Kidney (tissue), 13 donors: ENCODE measurements at regions not wholly inside any gene's neighbourhood (a gene's known extent, or its start where the extent isn't known, plus 50 kb on each side); places are given as distances from the start of the nearest gene placed in this dataset.

Experiments
- DNase-seq, 5 donors: peaks; one replicate each; pipeline ENCODE4 v3.0.0-alpha.2; 2013 to 2020
- FAIRE-seq: peaks from 2 replicates; lab custom pipeline; 2012; peaks lifted over from hg19 to GRCh38; lab: Jason Lieb, UNC
- H3K27ac ChIP-seq, 2 donors: one replicate each; pipeline ENCODE4 v1.7.0; 2013; ENCODE audit warnings: low read depth in 2 of 2, low read length in 2 of 2, inconsistent platforms in 1 of 2
- H3K27me3 ChIP-seq: one replicate; pipeline ENCODE4 v1.7.1; 2013; ENCODE audit warnings: low read length, inconsistent platforms; ENCODE audit not compliant: control insufficient read depth, insufficient read depth
- H3K36me3 ChIP-seq, 3 donors: one replicate each; pipeline versions ENCODE4 v1.7.0 to v1.7.1; 2013; ENCODE audit warnings: low read length in 3 of 3, control low read depth in 1 of 3, inconsistent platforms in 1 of 3; ENCODE audit not compliant: insufficient read depth in 3 of 3, control insufficient read depth in 2 of 3
- H3K4me1 ChIP-seq, 3 donors: one replicate each; pipeline versions ENCODE4 v1.7.0 to v1.7.1; 2013; ENCODE audit warnings: low read length in 3 of 3, inconsistent platforms in 1 of 3, low read depth in 1 of 3; ENCODE audit not compliant: control insufficient read depth in 2 of 3, insufficient read depth in 2 of 3
- H3K4me3 ChIP-seq, 3 donors: one replicate each; pipeline versions ENCODE4 v1.7.0 to v1.8.1; 2013; ENCODE audit warnings: low read length in 3 of 3, control low read depth in 1 of 3, inconsistent platforms in 1 of 3
- H3K9ac ChIP-seq, 3 donors: one replicate each; pipeline versions ENCODE4 v1.7.0 to v1.7.1; 2013; ENCODE audit warnings: low read length in 3 of 3, control low read depth in 1 of 3, inconsistent platforms in 1 of 3
- H3K9me3 ChIP-seq, 3 donors: one replicate each; pipeline versions ENCODE4 v1.7.0 to v1.7.1; 2013; ENCODE audit warnings: low read length in 3 of 3, control low read depth in 1 of 3, inconsistent platforms in 1 of 3; ENCODE audit not compliant: control insufficient read depth in 2 of 3, insufficient read depth in 1 of 3
- CTCF ChIP-seq: IDR thresholded peaks from 3 replicates; pipeline ENCODE4 v1.5.1; 2012; ENCODE audit warnings: mild to moderate bottlenecking, moderate library complexity, borderline replicate concordance; ENCODE audit not compliant: insufficient read depth; ENCODE audit errors: extremely low read depth
- intact Hi-C: fragments of 100-400 bp; cut with DNase I; formaldehyde crosslinking; loops from one replicate; pipeline ENCODE4 v1.11.1; 2022
- donor health status: control.
- donor health status: control.
- donor health status: control.
- donor health status: control.
- donor health status: control.
- donor health status: DM: yes; HTN: yes; CAD: no.
- donor health status: Normal renal cell carcinoma (clear cell type).

GRCh38 chr5:125377141-125377540, 630.7 kb upstream of the ZNF608 start:
- H3K9ac ChIP-seq, result no peak overlapping the region
- H3K4me1 ChIP-seq, result peaks cover 0 to 3% (median 0%) of the 10 kb centered on the region in 3 donors
- no peak for TF ChIP-seq CTCF
- DNase-seq (no peak), FAIRE-seq (no peak)
- H3K36me3 ChIP-seq, result no peaks in the 10 kb centered on the region
- no peaks in the 10 kb centered on the region for H3K27me3 ChIP-seq
- H3K9me3 ChIP-seq, result no peaks in the 10 kb centered on the region
- intact Hi-C loops, result no loop called here
- H3K4me3 ChIP-seq, result no peak overlapping the region
- no peak overlapping the region for H3K27ac ChIP-seq

GRCh38 chr5:125381290-125381689, 634.9 kb upstream of the ZNF608 start:
- no peak overlapping the region for H3K27ac ChIP-seq
- H3K4me3 ChIP-seq, result no peak overlapping the region
- DNase-seq (no peak), FAIRE-seq (no peak)
- TF ChIP-seq CTCF, result no peak
- H3K9ac ChIP-seq, result no peak overlapping the region
- no peaks in the 10 kb centered on the region for H3K27me3 ChIP-seq
- H3K36me3 ChIP-seq, result no peaks in the 10 kb centered on the region
- H3K9me3 ChIP-seq, result no peaks in the 10 kb centered on the region
- intact Hi-C loops, result no loop called here
- H3K4me1 ChIP-seq, result no peaks in the 10 kb centered on the region

- no peak for FAIRE-seq
- no peaks in the 10 kb centered on the region for H3K27me3 ChIP-seq
- H3K36me3 ChIP-seq, result no peaks in the 10 kb centered on the region
- no peak overlapping the region for H3K9ac ChIP-seq
- TF ChIP-seq CTCF, result no peak
- no peak overlapping the region for H3K27ac ChIP-seq
- intact Hi-C loops, result no loop called here
- H3K4me3 ChIP-seq, result no peak overlapping the region
- no peaks in the 10 kb centered on the region for H3K4me1 ChIP-seq
- no peak for DNase-seq
- no peaks in the 10 kb centered on the region for H3K9me3 ChIP-seq
Observed at GRCh38 chr5:125384071-125384470, 637.6 kb upstream of the ZNF608 start.

- no peak overlapping the region for H3K4me3 ChIP-seq
- no peaks in the 10 kb centered on the region for H3K27me3 ChIP-seq
- intact Hi-C loops, result no loop called here
- H3K9ac ChIP-seq, result no peak overlapping the region
- no peak overlapping the region for H3K27ac ChIP-seq
- no peaks in the 10 kb centered on the region for H3K9me3 ChIP-seq
- DNase-seq (peak in 1 of 5 donors; percentile 37), FAIRE-seq (no peak)
- H3K4me1 ChIP-seq, result no peaks in the 10 kb centered on the region
- H3K36me3 ChIP-seq, result no peaks in the 10 kb centered on the region
- TF ChIP-seq CTCF, result no peak
Observed at GRCh38 chr5:125390326-125390725, 643.9 kb upstream of the ZNF608 start.
